ENCODE measurements at regions not wholly inside any gene's neighbourhood (a gene's known extent, or its start where the extent isn't known, plus 50 kb on each side); places are given as distances from the start of the nearest gene placed in this dataset.

DNA sequence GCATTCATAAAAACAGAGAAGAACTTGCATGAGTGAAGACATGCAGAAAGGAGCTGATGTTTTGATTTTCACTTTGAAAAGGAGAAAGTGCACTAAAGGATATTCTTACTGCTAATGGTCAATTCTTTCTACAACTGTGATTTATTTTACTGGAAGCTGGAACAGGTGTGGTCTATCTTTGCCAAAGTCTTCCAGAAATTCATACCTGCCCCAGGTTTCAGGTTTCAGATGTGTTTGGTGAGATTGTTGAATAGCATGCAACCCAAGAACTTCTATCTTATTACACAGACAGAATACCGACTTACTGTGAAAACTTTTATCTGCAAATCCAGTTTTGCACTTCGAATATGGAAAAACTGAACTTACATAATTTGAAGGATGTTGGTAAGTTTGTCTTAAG lies 388.3 kb downstream of the PDGFC start:
- DNase-seq (ENCODE audit: insufficient read length, low spot score) (no peak), FAIRE-seq (no peak)
- TF ChIP-seq, protein P1, sequence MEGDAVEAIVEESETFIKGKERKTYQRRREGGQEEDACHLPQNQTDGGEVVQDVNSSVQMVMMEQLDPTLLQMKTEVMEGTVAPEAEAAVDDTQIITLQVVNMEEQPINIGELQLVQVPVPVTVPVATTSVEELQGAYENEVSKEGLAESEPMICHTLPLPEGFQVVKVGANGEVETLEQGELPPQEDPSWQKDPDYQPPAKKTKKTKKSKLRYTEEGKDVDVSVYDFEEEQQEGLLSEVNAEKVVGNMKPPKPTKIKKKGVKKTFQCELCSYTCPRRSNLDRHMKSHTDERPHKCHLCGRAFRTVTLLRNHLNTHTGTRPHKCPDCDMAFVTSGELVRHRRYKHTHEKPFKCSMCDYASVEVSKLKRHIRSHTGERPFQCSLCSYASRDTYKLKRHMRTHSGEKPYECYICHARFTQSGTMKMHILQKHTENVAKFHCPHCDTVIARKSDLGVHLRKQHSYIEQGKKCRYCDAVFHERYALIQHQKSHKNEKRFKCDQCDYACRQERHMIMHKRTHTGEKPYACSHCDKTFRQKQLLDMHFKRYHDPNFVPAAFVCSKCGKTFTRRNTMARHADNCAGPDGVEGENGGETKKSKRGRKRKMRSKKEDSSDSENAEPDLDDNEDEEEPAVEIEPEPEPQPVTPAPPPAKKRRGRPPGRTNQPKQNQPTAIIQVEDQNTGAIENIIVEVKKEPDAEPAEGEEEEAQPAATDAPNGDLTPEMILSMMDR (IDR thresholded peaks at IDR 0.05; ENCODE audit: insufficient read depth, missing control alignments), result no peak

DNA sequence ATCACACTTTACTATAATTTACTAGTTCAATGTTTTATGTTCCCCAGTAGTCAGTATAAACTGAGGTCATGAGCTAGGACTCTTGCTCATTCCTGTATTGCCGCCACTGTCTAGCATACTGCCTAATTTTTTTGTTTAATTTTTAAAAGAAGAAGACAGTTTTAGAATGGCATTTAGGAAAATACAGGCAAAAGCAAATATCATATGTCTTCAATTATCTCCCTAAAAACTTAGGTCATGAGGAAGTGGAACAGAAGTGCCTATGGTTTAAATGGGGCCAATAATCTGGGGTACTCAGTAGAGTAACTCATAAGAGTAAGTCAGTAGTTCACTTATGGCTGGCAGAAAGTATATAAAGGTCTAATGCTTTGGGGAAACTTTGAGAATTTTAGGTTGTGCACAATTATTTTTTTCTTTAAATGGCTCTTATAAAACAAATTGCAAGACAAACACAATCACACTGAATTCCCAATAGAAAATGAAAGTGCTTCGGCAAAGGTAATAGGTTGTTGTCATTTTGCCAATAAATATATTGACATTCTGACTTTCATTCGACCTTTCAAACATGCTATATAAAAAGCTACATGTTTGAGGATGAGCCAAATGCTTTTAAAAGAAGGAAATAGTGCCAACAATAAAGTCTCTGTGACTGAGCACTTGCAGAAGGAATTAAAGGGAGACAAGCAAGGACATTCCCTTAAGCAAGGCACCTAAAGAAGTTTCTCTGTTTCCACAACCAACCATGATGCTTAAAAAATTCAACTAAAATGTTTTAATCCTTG lies 390.1 kb downstream of the PDGFC start:
- DNase-seq (ENCODE audit: insufficient read length, low spot score) (no peak), FAIRE-seq (no peak)

GRCh38 chr4:156578713-156579112 lies 392.9 kb downstream of the PDGFC start:
- FAIRE-seq, result no peak
- DNase-seq (ENCODE audit: insufficient read length, low spot score), result no peak
- TF ChIP-seq, protein P1 (IDR thresholded peaks at IDR 0.05; ENCODE audit: insufficient read depth, missing control alignments), result no peak

More for the DNA sequence above, 390.1 kb downstream of the PDGFC start:
- TF ChIP-seq, protein P1 (IDR thresholded peaks at IDR 0.05; ENCODE audit: insufficient read depth, missing control alignments), result no peak

DNA sequence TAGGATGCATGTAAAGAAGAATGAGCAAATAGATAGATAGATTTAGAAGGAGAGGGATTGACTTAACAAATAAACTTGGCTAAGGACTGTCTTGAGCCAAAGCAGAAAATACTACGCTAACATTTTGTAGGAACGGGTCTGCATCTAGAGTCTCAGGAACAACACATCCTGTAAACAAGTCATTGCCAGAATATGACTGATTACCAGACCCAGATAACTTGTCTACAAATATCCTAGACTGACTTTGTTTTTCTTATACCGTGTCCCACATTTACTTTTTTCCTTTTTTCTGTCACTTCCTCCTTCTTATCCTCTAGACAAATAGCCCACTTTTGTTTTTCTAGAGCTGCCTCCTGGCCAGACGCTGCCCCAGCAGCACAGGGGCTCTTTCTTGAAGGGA lies 393.6 kb downstream of the PDGFC start:
- FAIRE-seq, result no peak
- TF ChIP-seq, protein P1 (IDR thresholded peaks at IDR 0.05; ENCODE audit: insufficient read depth, missing control alignments), result no peak
- DNase-seq (ENCODE audit: insufficient read length, low spot score), result no peak

- DNase-seq (ENCODE audit: insufficient read length, low spot score) (no peak), FAIRE-seq (no peak)
- TF ChIP-seq, protein P1 (IDR thresholded peaks at IDR 0.05; ENCODE audit: insufficient read depth, missing control alignments), result no peak
Observed at GRCh38 chr4:156576946-156577345, 394.7 kb downstream of the PDGFC start.

- FAIRE-seq, result no peak
- TF ChIP-seq, protein P1 (IDR thresholded peaks at IDR 0.05; ENCODE audit: insufficient read depth, missing control alignments), result no peak
- DNase-seq (ENCODE audit: insufficient read length, low spot score), result no peak
Observed at GRCh38 chr4:156575430-156576073, 396.0 kb downstream of the PDGFC start.

DNA sequence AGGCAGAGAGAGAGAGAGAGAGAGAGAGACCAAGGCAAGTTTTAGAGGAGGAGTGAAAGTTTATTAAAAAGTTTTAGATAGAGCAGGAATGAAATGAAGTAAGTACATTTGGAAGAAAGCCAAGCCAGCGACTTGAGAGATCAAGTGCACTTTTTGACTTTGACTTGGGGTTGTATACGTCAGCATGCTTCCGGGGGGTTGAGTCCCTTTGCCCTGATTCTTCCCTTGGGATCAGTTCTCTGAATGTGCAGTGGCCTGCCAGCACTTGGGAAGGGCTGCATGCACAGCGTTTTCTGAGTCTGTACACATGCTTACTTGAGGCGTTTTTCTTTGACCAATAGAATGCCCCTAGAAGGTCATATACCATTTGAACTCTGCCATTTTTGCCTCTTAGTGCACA lies 400.5 kb downstream of the PDGFC start:
- TF ChIP-seq, protein P1 (IDR thresholded peaks at IDR 0.05; ENCODE audit: insufficient read depth, missing control alignments), result no peak
- DNase-seq (ENCODE audit: insufficient read length, low spot score) (no peak), FAIRE-seq (no peak)
